ENCODE measurements at regions not wholly inside any gene's neighbourhood (a gene's known extent, or its start where the extent isn't known, plus 50 kb on each side); places are given as distances from the start of the nearest gene placed in this dataset.
"Not testable (repeated sequence)": the region's sequence is repeated elsewhere in the genome, so short reads cannot be mapped to it uniquely, and the experiment has no call there.

DNA sequence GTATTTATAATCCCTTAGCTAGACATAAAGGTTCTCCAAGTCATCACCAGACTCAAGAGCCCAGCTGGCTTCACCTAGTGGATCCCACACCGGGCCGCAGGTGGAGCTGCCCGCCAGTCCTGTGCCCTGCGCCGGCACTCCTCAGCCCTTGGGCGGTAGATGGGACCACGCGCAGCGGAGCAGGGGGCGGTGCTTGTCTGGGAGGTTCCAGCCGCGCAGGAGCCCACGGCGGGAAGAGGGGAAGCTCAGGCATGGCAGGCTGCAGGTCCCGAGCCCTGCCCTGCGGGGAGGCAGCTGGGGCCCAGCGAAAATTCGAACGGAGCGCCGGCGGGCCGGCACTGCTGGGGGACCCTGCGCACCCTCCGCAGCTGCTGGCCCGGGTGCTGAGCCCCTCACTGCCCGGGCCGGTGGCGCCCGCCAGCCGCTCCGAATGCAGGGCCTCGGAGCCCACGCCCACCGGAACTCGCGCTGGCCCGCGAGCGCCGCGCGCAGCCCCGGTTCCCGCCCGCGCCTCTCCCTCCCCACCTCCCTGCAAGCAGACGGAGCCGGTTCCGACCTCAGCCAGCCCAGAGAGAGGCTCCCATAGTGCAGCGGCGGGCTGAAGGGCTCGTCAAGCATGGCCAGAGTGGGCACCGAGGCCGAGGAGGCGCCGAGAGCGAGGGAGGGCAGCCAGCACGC, 675.6 kb downstream of the REEP3 start:
- TF ChIP-seq, protein P1, sequence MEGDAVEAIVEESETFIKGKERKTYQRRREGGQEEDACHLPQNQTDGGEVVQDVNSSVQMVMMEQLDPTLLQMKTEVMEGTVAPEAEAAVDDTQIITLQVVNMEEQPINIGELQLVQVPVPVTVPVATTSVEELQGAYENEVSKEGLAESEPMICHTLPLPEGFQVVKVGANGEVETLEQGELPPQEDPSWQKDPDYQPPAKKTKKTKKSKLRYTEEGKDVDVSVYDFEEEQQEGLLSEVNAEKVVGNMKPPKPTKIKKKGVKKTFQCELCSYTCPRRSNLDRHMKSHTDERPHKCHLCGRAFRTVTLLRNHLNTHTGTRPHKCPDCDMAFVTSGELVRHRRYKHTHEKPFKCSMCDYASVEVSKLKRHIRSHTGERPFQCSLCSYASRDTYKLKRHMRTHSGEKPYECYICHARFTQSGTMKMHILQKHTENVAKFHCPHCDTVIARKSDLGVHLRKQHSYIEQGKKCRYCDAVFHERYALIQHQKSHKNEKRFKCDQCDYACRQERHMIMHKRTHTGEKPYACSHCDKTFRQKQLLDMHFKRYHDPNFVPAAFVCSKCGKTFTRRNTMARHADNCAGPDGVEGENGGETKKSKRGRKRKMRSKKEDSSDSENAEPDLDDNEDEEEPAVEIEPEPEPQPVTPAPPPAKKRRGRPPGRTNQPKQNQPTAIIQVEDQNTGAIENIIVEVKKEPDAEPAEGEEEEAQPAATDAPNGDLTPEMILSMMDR (IDR thresholded peaks at IDR 0.05; ENCODE audit: control insufficient read depth, insufficient read depth, low read depth, low read length, missing control alignments), result no peak
- no peak for DNase-seq (ENCODE audit: low read depth)
- no peak overlapping the region for H3K4me3 ChIP-seq (ENCODE audit: control insufficient read depth, low read depth, low read length)

DNA sequence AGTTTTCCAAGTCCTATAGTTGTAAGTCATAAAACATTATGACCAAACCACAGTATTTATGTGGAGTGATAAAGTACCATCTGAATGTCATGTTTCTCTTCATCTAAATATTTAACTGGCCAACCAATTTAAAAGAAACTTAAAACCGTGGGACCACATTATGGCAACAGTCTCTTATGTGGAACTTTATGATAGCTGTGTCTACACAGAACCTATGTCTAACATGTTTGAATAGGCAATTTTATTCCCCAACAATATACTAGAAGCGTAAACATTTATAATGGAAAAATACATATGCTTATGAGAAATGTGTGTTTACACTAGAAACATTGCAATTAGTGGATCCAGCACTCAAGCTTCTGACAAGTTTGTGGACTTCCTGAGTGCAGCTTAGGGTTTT, 680.7 kb downstream of the REEP3 start:
- TF ChIP-seq, protein P1 (IDR thresholded peaks at IDR 0.05; ENCODE audit: control insufficient read depth, insufficient read depth, low read depth, low read length, missing control alignments), result no peak
- H3K4me3 ChIP-seq (ENCODE audit: control insufficient read depth, low read depth, low read length), result no peak overlapping the region
- DNase-seq (ENCODE audit: low read depth), result no peak

DNA sequence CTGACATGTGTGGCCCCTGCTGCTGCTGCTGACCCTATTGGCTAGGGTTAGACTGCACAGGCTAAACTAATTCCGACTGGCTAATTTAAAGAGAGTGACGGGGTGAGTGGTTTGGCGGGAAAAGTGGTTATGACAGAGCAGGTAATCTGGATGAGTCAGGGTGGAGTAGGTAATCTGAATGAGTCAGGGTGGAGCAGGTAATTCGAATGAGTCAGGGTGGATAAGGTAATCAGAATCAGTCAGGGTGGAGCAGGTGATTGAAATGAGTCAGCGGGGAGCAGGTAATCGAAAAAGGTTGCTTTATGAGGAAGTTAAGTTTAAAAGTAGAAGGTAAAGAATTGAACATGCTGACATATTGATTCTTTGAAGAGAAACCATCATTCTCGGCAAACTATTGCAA, 683.3 kb downstream of the REEP3 start:
- not testable (repeated sequence) for H3K4me3 ChIP-seq (ENCODE audit: control insufficient read depth, low read depth, low read length); DNase-seq (ENCODE audit: low read depth)

DNA sequence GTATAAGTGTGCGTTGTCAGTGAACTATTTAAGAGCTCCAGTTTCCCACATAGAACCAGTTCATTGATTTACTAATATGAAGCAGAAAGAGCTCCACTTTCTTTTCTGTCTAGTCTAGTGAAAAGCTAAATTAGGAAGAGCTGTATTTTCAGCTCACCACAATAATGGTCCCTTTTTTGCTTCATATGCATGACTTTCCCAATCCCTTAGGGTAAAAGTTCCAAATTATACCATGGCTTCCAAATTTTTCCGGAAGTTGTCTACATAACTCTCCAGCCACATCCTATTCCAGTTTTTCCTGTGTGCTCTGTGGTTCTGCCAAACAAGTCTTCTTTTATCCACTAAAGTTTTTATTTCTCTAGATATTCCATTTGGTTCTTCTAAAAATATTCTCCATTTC, 685.2 kb downstream of the REEP3 start:
- TF ChIP-seq, protein P1 (IDR thresholded peaks at IDR 0.05; ENCODE audit: control insufficient read depth, insufficient read depth, low read depth, low read length, missing control alignments), result no peak
- H3K4me3 ChIP-seq (ENCODE audit: control insufficient read depth, low read depth, low read length), result no peak overlapping the region
- no peak for DNase-seq (ENCODE audit: low read depth)

DNA sequence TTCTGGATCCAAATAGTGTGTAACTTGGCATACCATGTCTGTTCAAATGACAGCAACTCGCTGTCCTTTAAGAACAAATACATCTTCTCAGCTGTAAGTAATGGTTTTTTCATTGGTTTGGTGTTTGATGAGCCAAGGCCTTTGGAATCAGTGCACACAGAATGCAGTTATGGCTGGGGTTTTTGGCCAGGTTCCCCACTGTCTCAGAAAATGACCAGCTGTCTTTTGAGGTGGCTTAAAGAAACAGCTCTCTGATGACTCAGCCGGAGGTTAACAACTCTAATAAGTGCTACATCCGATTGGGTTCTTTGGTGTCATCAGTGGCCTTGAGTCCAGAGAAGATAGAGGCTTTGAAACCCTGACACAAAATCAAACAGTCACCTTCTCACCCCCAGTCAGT, 688.4 kb downstream of the REEP3 start:
- no peak overlapping the region for H3K4me3 ChIP-seq (ENCODE audit: control insufficient read depth, low read depth, low read length)
- DNase-seq (ENCODE audit: low read depth), result no peak
- TF ChIP-seq, protein P1 (IDR thresholded peaks at IDR 0.05; ENCODE audit: control insufficient read depth, insufficient read depth, low read depth, low read length, missing control alignments), result no peak

DNA sequence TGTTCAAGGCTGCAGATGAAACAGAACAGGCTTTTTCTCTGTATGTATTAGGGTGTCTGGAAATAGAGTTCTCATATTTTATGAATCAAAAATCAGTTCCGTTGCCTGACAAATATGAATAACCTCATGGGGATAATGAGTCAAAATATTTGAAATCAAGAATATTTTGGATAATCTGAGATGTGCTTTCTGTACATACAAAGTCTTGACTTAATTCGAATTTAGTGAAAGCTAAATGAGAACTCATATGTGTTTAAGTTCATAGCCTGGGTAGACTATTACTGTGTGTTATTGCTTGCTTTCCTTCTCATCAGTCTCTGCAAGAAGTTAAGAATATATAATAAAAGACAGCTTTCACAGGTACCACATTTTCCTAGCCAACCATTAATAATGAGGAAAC, 689.0 kb downstream of the REEP3 start:
- TF ChIP-seq, protein P1 (IDR thresholded peaks at IDR 0.05; ENCODE audit: control insufficient read depth, insufficient read depth, low read depth, low read length, missing control alignments), result no peak
- no peak overlapping the region for H3K4me3 ChIP-seq (ENCODE audit: control insufficient read depth, low read depth, low read length)
- DNase-seq (ENCODE audit: low read depth), result no peak

DNA sequence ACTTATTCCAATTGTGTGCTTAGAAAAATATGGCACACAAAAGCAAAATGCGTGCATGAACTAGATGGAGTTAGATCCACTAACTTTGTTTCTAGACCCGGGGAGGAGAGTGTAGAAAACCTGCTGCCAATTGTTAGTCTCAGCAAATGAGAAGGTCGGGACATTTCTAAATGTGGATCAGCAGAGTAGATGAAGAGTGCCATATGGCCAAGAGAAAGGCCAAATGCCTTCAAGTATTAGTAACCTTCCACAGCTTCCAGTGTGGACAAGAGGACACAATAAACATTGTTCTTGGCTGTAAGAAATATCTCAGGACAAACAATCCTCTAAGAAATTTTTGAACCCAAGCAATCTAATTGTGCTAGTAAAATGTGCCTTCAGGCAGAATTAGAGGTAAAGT, 690.3 kb downstream of the REEP3 start:
- H3K4me3 ChIP-seq (ENCODE audit: control insufficient read depth, low read depth, low read length), result no peak overlapping the region
- TF ChIP-seq, protein P1 (IDR thresholded peaks at IDR 0.05; ENCODE audit: control insufficient read depth, insufficient read depth, low read depth, low read length, missing control alignments), result no peak
- DNase-seq (ENCODE audit: low read depth), result no peak

Data from AG09309 (cell line).